ENCODE measurements at regions not wholly inside any gene's neighbourhood (a gene's known extent, or its start where the extent isn't known, plus 50 kb on each side); places are given as distances from the start of the nearest gene placed in this dataset.

- Mint-ChIP-seq H3K36me3 (ENCODE audit: insufficient read depth, unreplicated experiment) (no peaks in the 10 kb centered on the region), H3K4me1 (ENCODE audit: insufficient read depth, unreplicated experiment) (no peaks in the 10 kb centered on the region), H3K9me3 (ENCODE audit: unreplicated experiment) (no peaks in the 10 kb centered on the region), H3K27me3 (ENCODE audit: insufficient read depth, unreplicated experiment) (no peaks in the 10 kb centered on the region), H3K27ac (ENCODE audit: low read depth, unreplicated experiment) (no peak overlapping the region), H3K4me3 (ENCODE audit: unreplicated experiment) (no peak overlapping the region)
- intact Hi-C loops (cut with micrococcal nuclease): no loop called here
- POLR2A ChIA-PET: interaction anchor here (0.6 kb wide), 1 partner anchor 109 kb away, joined by 3 read pairs; no protein-coding TSS in a partner anchor
- TF ChIP-seq, protein P1, sequence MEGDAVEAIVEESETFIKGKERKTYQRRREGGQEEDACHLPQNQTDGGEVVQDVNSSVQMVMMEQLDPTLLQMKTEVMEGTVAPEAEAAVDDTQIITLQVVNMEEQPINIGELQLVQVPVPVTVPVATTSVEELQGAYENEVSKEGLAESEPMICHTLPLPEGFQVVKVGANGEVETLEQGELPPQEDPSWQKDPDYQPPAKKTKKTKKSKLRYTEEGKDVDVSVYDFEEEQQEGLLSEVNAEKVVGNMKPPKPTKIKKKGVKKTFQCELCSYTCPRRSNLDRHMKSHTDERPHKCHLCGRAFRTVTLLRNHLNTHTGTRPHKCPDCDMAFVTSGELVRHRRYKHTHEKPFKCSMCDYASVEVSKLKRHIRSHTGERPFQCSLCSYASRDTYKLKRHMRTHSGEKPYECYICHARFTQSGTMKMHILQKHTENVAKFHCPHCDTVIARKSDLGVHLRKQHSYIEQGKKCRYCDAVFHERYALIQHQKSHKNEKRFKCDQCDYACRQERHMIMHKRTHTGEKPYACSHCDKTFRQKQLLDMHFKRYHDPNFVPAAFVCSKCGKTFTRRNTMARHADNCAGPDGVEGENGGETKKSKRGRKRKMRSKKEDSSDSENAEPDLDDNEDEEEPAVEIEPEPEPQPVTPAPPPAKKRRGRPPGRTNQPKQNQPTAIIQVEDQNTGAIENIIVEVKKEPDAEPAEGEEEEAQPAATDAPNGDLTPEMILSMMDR (IDR thresholded peaks at IDR 0.05; ENCODE audit: unreplicated experiment): no peak
- no TSS peak for BruUV-seq (replicated peaks)
- CTCF ChIA-PET: no interaction called here
- DNase-seq (ENCODE audit: unreplicated experiment): no peak
Measured at GRCh38 chr4:158079661-158080060, 93.2 kb downstream of the GASK1B start.

DNA sequence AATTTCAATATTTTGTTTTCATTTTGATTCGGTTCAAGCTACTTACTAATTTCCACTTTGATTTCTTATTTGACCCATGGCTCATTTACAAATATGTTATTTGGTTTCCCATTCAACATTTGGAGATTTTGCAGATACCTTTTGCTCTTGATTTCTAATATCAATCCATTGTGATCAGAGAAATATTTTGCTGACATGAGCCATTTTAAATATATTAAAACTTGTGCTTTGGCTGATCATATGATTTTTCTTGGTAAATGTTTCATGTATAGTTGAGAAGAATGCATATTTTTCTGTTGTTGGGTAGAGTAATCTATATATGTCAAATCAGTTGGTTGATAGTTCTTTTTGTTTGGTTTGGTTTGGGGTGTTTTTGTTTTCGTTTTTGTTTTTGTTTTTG, 95.0 kb downstream of the GASK1B start:
- Mint-ChIP-seq H3K9me3 (ENCODE audit: unreplicated experiment) (no peaks in the 10 kb centered on the region), H3K27me3 (ENCODE audit: insufficient read depth, unreplicated experiment) (no peaks in the 10 kb centered on the region), H3K27ac (ENCODE audit: low read depth, unreplicated experiment) (no peak overlapping the region), H3K4me1 (ENCODE audit: insufficient read depth, unreplicated experiment) (no peaks in the 10 kb centered on the region), H3K4me3 (ENCODE audit: unreplicated experiment) (no peak overlapping the region), H3K36me3 (ENCODE audit: insufficient read depth, unreplicated experiment) (no peaks in the 10 kb centered on the region)
- DNase-seq (ENCODE audit: unreplicated experiment): no peak
- TF ChIP-seq, protein P1 (IDR thresholded peaks at IDR 0.05; ENCODE audit: unreplicated experiment): no peak
- BruUV-seq (replicated peaks): no TSS peak
- POLR2A ChIA-PET: no interaction called here
- intact Hi-C loops (cut with micrococcal nuclease): no loop called here
- CTCF ChIA-PET: interaction anchor here (0.7 kb wide), 1 partner anchor 97 kb away, joined by 3 read pairs; no protein-coding TSS in a partner anchor

- BruUV-seq (replicated peaks): no TSS peak
- H3K9me3 Mint-ChIP-seq (ENCODE audit: unreplicated experiment): no peaks in the 10 kb centered on the region
- TF ChIP-seq, protein P1 (IDR thresholded peaks at IDR 0.05; ENCODE audit: unreplicated experiment): no peak
- intact Hi-C loops (cut with micrococcal nuclease): no loop called here
- H3K4me3 Mint-ChIP-seq (ENCODE audit: unreplicated experiment): no peak overlapping the region
- H3K27ac Mint-ChIP-seq (ENCODE audit: low read depth, unreplicated experiment): no peak overlapping the region
- ChIA-PET POLR2A (interaction anchor here (0.7 kb wide), 1 partner anchor 112 kb away, joined by 3 read pairs; no protein-coding TSS in a partner anchor), CTCF (interaction anchor here (0.6 kb wide), 1 partner anchor 81 kb away, joined by 3 read pairs; no protein-coding TSS in a partner anchor)
- H3K36me3 Mint-ChIP-seq (ENCODE audit: insufficient read depth, unreplicated experiment): no peaks in the 10 kb centered on the region
- H3K27me3 Mint-ChIP-seq (ENCODE audit: insufficient read depth, unreplicated experiment): no peaks in the 10 kb centered on the region
- DNase-seq (ENCODE audit: unreplicated experiment): no peak
- H3K4me1 Mint-ChIP-seq (ENCODE audit: insufficient read depth, unreplicated experiment): no peaks in the 10 kb centered on the region
Measured at GRCh38 chr4:158074851-158075250, 98.0 kb downstream of the GASK1B start.

GRCh38 chr4:158071931-158072330, 100.9 kb downstream of the GASK1B start:
- no peak for DNase-seq (ENCODE audit: unreplicated experiment)
- BruUV-seq (replicated peaks): no TSS peak
- POLR2A ChIA-PET: interaction anchor here (0.6 kb wide), 1 partner anchor 22 kb away, joined by 3 read pairs; no protein-coding TSS in a partner anchor
- H3K36me3 Mint-ChIP-seq (ENCODE audit: insufficient read depth, unreplicated experiment): no peaks in the 10 kb centered on the region
- no peaks in the 10 kb centered on the region for H3K9me3 Mint-ChIP-seq (ENCODE audit: unreplicated experiment)
- no peak overlapping the region for H3K4me3 Mint-ChIP-seq (ENCODE audit: unreplicated experiment)
- H3K27me3 Mint-ChIP-seq (ENCODE audit: insufficient read depth, unreplicated experiment): no peaks in the 10 kb centered on the region
- TF ChIP-seq, protein P1 (IDR thresholded peaks at IDR 0.05; ENCODE audit: unreplicated experiment): no peak
- CTCF ChIA-PET: no interaction called here
- H3K4me1 Mint-ChIP-seq (ENCODE audit: insufficient read depth, unreplicated experiment): no peaks in the 10 kb centered on the region
- H3K27ac Mint-ChIP-seq (ENCODE audit: low read depth, unreplicated experiment): no peak overlapping the region
- intact Hi-C loops (cut with micrococcal nuclease): no loop called here

Data from MCF 10A (cell line).